Coronary artery (tissue), 2 donors: ENCODE measurements at regions not wholly inside any gene's neighbourhood (a gene's known extent, or its start where the extent isn't known, plus 50 kb on each side); places are given as distances from the start of the nearest gene placed in this dataset.

Experiments
- DNase-seq: peaks from one replicate; pipeline ENCODE4 v3.0.0-alpha.2; 2017; ENCODE audit warnings: low spot score
- H3K27ac ChIP-seq, 2 donors: fragments of 200-600 bp; sonication (generic); one replicate each; pipeline ENCODE4 v1.5.1; 2016 to 2019
- H3K4me3 ChIP-seq: fragments of 200-600 bp; sonication (generic); 2 replicates; pipeline ENCODE4 v1.5.1; 2016; ENCODE audit warnings: mild to moderate bottlenecking, moderate library complexity
- TF ChIP-seq, protein P1 (sequence below): fragments of 200-600 bp; sonication (generic); IDR thresholded peaks from one replicate; pipeline ENCODE4 v1.5.1; 2019; ENCODE audit warnings: antibody characterized with exemption

DNA sequence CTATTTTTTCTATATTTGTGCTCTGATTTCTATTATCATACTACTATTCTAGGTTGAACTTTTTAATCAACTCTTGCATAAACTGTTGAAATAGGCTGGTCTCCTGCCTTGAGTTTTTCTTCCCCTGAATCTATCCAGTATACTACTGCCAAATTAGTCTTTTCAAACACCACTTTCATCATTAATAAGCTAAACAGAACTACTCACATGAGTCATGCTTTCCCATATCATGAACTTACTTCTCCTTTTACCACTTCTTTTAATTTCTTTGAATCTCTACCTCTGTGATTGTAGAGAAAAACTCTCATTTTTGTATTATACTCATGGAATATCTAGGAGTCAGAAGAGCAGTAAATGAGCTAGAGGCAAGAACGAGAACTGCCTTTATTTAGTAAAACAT, 340.3 kb upstream of the PDE3A start:
- Histone ChIP-seq H3K27ac (no peak overlapping the region), H3K4me3 (no peak overlapping the region)
- TF ChIP-seq, protein P1, sequence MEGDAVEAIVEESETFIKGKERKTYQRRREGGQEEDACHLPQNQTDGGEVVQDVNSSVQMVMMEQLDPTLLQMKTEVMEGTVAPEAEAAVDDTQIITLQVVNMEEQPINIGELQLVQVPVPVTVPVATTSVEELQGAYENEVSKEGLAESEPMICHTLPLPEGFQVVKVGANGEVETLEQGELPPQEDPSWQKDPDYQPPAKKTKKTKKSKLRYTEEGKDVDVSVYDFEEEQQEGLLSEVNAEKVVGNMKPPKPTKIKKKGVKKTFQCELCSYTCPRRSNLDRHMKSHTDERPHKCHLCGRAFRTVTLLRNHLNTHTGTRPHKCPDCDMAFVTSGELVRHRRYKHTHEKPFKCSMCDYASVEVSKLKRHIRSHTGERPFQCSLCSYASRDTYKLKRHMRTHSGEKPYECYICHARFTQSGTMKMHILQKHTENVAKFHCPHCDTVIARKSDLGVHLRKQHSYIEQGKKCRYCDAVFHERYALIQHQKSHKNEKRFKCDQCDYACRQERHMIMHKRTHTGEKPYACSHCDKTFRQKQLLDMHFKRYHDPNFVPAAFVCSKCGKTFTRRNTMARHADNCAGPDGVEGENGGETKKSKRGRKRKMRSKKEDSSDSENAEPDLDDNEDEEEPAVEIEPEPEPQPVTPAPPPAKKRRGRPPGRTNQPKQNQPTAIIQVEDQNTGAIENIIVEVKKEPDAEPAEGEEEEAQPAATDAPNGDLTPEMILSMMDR: no peak
- DNase-seq: no peak

DNA sequence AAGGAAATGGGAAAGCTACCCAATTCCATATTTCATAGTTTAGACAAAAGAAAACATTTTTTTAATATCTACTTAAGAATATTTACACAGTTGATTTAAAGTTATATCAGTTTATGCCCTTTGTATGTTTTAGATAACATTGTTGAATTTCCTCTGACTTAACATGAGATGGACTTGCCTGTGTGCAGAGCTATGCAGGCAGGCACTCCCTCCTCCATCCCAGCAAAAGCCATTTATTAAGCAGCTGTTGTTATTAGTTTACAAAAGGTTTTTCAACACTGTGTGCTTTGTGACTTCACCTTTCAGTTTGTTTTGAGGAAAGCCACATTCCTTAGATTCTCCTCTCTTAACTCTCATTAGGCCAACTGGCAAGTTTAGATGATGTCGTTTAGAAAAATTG, 337.5 kb upstream of the PDE3A start:
- no peak for DNase-seq
- TF ChIP-seq, protein P1: no peak
- Histone ChIP-seq H3K4me3 (no peak overlapping the region), H3K27ac (no peak overlapping the region)

DNA sequence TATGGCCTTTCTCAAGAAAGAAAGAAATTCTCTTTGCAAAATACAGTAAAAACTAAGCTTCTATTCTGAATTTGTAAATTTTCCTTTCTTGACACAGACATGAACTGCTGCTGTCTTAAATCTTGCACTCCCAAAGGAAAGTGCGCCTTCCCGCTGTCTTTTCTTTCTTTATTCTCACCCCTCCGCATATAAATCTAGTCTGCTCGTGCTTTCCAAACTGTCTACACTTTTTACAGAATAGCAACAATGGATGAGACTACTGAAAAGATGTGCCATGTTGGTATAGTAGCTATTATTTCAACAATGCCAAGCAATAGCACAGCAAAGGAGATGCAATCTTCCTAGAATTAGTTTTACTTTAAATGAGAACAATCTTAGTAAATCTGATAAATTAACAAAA, 328.8 kb upstream of the PDE3A start:
- TF ChIP-seq, protein P1: no peak
- Histone ChIP-seq H3K27ac (no peak overlapping the region), H3K4me3 (no peak overlapping the region)
- DNase-seq: no peak

DNA sequence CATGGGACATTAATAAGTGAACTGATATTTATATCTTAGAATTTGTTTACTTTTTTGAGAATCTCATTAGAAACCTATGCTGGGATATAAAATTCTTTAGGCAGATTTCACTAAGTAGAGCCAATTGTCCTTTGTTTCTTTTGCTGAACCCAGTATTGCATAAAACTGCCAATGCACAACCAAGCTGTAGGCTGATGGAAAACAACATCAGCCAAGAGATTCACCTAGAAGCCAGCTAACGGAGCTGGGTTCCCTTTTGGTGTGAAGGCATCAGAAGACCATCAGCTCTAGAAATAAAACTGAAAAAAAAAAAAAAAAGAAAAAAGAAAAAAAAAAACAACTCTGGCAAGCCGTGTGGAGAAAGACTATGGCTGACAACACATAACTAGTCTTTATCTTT, 328.2 kb upstream of the PDE3A start:
- no peak overlapping the region for H3K27ac ChIP-seq
- DNase-seq: no peak
- TF ChIP-seq, protein P1: no peak
- no peak overlapping the region for H3K4me3 ChIP-seq

DNA sequence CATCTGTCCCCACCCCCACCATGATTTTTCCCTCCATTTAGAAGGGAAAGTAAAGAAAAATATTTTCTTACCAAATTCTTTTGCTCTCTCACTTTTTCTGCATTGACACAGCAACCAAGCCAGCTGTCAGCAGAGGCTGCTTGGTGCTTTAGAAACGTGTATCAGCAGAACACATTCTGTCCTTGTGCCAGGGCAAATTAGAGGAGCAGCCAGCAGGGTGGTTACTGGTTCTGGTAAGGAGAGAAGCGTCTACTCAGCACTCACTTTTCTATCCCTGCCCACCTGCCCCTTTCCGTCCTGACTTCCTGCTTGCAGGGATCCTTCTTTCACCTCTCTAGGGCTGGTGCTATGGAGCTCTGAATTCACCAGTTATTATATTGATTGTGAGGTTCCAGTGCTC, 327.5 kb upstream of the PDE3A start:
- TF ChIP-seq, protein P1: no peak
- no peak for DNase-seq
- Histone ChIP-seq H3K27ac (peak overlapping the region in 1 of 2 donors; percentile 53), H3K4me3 (peak overlapping the region; percentile 14)

DNA sequence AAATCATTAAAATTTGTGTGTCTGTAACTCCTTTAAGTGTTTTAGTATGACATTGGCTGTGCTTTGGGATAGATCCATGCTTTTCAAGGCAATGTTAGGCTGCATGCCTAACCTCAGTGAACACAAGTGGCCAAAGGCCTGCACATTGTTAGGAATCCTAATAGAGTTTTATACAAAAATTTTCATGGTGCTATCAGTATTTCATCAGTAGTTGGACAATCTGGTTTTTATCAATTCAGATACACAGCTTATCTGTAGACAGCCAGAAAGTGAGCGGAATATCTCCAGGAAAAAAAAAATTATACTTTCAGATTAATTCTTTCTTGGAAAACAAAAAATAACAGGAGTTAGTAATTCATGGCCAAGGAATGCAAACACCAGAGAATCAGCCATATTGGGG, 324.0 kb upstream of the PDE3A start:
- DNase-seq: no peak
- Histone ChIP-seq H3K27ac (peak overlapping the region in 1 of 2 donors; percentile 6), H3K4me3 (no peak overlapping the region)
- TF ChIP-seq, protein P1: no peak

DNA sequence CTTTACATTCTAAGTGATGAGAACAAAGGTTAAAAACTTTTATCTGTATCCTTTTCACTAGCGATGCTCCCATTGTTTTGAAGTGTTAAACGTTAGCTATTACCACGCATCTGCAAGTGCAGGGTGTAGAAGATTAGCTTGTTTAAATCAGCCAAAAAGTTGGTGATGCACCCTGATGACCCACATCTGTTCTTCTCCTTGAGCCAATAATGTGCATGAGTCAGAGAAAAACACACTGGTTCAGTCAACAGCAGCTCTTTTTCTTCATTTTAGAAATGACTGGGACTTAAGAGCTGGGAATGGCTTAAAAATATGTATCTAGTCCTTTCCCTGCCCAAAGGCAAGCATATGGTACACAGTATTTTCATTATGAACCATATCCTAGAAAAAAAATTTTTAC, 323.5 kb upstream of the PDE3A start:
- no peak for DNase-seq
- Histone ChIP-seq H3K27ac (peak overlapping the region; percentile 42 to 49), H3K4me3 (no peak overlapping the region)
- TF ChIP-seq, protein P1: no peak
